OCI-LY1 (cell line): ENCODE measurements at regions not wholly inside any gene's neighbourhood (a gene's known extent, or its start where the extent isn't known, plus 50 kb on each side); places are given as distances from the start of the nearest gene placed in this dataset.
"Not testable (repeated sequence)": the region's sequence is repeated elsewhere in the genome, so short reads cannot be mapped to it uniquely, and the experiment has no call there.

ENCODE experiments used
- H2AFZ ChIP-seq: fragments of 200-600 bp; sonication (generic), shearing (Covaris generic); 2 replicates; pipeline ENCODE4 v1.6.0; 2014; ENCODE audit warnings: antibody characterized with exemption, mild to moderate bottlenecking, low read length
- H3F3A ChIP-seq: fragments of 200-600 bp; sonication (generic), shearing (Covaris generic); 2 replicates; pipeline ENCODE4 v1.6.0; 2014; ENCODE audit warnings: mild to moderate bottlenecking, antibody characterized with exemption, low read length, moderate library complexity; ENCODE audit not compliant: insufficient read depth
- H3K27ac ChIP-seq: fragments of 200-600 bp; sonication (generic); 2 replicates; pipeline ENCODE4 v1.5.1; 2014; ENCODE audit warnings: low read length, mixed run types, mild to moderate bottlenecking, low read depth; ENCODE audit not compliant: poor library complexity, severe bottlenecking
- H3K27me3 ChIP-seq: fragments of 200-600 bp; sonication (generic); 2 replicates; pipeline ENCODE4 v1.6.0; 2014; ENCODE audit warnings: antibody characterized with exemption, mild to moderate bottlenecking, low read length, moderate library complexity; ENCODE audit not compliant: insufficient read depth
- H3K36me3 ChIP-seq: fragments of 200-600 bp; sonication (generic); 2 replicates; pipeline ENCODE4 v1.6.1; 2014; ENCODE audit warnings: mild to moderate bottlenecking, antibody characterized with exemption, low read length, moderate library complexity, mixed read lengths; ENCODE audit not compliant: insufficient read depth
- H3K4me1 ChIP-seq: fragments of 200-600 bp; sonication (generic); 2 replicates; pipeline ENCODE4 v1.5.1; 2014; ENCODE audit warnings: mild to moderate bottlenecking, low read length, moderate library complexity; ENCODE audit not compliant: insufficient read depth, severe bottlenecking
- H3K4me2 ChIP-seq: fragments of 200-600 bp; sonication (generic), shearing (Covaris generic); 2 replicates; pipeline ENCODE4 v1.6.1; 2014; ENCODE audit warnings: low read length
- H3K4me3 ChIP-seq: fragments of 200-600 bp; sonication (generic); 2 replicates; pipeline ENCODE4 v1.5.1; 2014; ENCODE audit warnings: low read length, low read depth, mild to moderate bottlenecking, mixed read lengths; ENCODE audit not compliant: poor library complexity, severe bottlenecking
- H3K79me2 ChIP-seq: fragments of 200-600 bp; shearing (Covaris generic); 2 replicates; pipeline ENCODE4 v1.6.1; 2016; ENCODE audit warnings: mixed run types, low read length, mixed read lengths; ENCODE audit not compliant: insufficient read depth
- H3K9ac ChIP-seq: fragments of 200-600 bp; sonication (generic), shearing (Covaris generic); 2 replicates; pipeline ENCODE4 v1.6.1; 2014; ENCODE audit warnings: mild to moderate bottlenecking, low read length, mixed read lengths
- H3K9me2 ChIP-seq: fragments of 200-600 bp; sonication (generic), shearing (Covaris generic); 2 replicates; pipeline ENCODE4 v1.6.1; 2014; ENCODE audit warnings: low read depth, mild to moderate bottlenecking, low read length, mixed read lengths
- H3K9me3 ChIP-seq: fragments of 200-600 bp; shearing (Covaris generic); 2 replicates; pipeline ENCODE4 v1.6.1; 2014; ENCODE audit warnings: low read length, mixed read lengths
- H4K20me1 ChIP-seq: fragments of 200-600 bp; sonication (generic), shearing (Covaris generic); 2 replicates; pipeline ENCODE4 v1.6.0; 2016; ENCODE audit warnings: mild to moderate bottlenecking, low read length; ENCODE audit not compliant: insufficient read depth
- EZH2 ChIP-seq: fragments of 200-600 bp; sonication (generic), shearing (Covaris generic); IDR thresholded peaks from 2 replicates; pipeline ENCODE4 v1.8.0; 2017; ENCODE audit warnings: borderline replicate concordance, mixed run types, mild to moderate bottlenecking, antibody characterized with exemption, low read length, moderate library complexity, mixed read lengths
- TF ChIP-seq, protein P1 (sequence below): fragments of 200-600 bp; sonication (generic), shearing (Covaris generic); IDR thresholded peaks from 2 replicates; pipeline ENCODE4 v1.5.1; 2017; ENCODE audit warnings: mild to moderate bottlenecking, antibody characterized with exemption, low read length, moderate library complexity, mixed read lengths

DNA sequence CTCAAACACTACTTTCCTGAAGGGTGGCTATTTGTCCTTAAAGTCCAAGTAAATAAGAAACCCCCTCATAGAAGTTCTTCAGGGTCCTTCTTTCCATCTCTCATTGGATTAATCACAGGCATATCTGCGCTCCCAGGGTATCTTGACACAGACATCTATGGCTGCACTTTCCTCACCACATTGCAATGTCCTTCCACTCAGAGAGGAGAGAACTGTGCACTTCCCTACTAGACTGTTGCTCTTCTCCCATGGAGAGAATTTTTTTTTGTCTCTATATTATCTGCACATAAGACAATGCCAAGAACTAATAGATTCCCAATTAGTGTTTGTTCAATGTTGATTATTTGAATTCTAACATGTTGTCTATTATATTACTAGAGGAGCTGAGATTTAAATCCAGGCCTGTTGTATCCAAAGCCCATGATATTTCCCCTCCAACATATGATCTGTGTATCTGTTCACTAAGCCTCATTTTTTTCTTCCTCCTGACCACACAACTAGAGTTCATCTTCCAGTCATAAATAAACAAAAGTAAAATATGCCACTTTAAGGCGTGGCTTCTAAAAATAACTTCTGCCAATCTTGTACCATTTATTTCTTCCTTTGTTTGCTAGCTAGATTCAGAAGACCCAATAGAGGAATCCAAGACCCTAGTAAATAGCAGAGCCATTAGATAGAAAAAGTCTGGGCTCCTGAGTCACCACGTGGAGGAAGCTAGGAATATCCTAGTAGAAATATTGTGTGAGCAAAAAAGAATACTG is 61.5 kb upstream of the FAM241A start:
- Histone ChIP-seq H3K9me2 (no peaks in the 10 kb centered on the region), H3K79me2 (no peaks in the 10 kb centered on the region), H3K27me3 (no peaks in the 10 kb centered on the region), H3F3A (no peaks in the 10 kb centered on the region), H3K4me3 (no peak overlapping the region), H3K9ac (no peak overlapping the region), H3K36me3 (no peaks in the 10 kb centered on the region), H3K4me2 (no peak overlapping the region), H3K9me3 (no peaks in the 10 kb centered on the region), H2AFZ (no peak overlapping the region; the same call in 1 of the 2 replicates), H3K27ac (no peak overlapping the region), H3K4me1 (no peaks in the 10 kb centered on the region), H4K20me1 (no peaks in the 10 kb centered on the region)
- TF ChIP-seq, protein P1, sequence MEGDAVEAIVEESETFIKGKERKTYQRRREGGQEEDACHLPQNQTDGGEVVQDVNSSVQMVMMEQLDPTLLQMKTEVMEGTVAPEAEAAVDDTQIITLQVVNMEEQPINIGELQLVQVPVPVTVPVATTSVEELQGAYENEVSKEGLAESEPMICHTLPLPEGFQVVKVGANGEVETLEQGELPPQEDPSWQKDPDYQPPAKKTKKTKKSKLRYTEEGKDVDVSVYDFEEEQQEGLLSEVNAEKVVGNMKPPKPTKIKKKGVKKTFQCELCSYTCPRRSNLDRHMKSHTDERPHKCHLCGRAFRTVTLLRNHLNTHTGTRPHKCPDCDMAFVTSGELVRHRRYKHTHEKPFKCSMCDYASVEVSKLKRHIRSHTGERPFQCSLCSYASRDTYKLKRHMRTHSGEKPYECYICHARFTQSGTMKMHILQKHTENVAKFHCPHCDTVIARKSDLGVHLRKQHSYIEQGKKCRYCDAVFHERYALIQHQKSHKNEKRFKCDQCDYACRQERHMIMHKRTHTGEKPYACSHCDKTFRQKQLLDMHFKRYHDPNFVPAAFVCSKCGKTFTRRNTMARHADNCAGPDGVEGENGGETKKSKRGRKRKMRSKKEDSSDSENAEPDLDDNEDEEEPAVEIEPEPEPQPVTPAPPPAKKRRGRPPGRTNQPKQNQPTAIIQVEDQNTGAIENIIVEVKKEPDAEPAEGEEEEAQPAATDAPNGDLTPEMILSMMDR, result no peak
- no peak for TF ChIP-seq EZH2

DNA sequence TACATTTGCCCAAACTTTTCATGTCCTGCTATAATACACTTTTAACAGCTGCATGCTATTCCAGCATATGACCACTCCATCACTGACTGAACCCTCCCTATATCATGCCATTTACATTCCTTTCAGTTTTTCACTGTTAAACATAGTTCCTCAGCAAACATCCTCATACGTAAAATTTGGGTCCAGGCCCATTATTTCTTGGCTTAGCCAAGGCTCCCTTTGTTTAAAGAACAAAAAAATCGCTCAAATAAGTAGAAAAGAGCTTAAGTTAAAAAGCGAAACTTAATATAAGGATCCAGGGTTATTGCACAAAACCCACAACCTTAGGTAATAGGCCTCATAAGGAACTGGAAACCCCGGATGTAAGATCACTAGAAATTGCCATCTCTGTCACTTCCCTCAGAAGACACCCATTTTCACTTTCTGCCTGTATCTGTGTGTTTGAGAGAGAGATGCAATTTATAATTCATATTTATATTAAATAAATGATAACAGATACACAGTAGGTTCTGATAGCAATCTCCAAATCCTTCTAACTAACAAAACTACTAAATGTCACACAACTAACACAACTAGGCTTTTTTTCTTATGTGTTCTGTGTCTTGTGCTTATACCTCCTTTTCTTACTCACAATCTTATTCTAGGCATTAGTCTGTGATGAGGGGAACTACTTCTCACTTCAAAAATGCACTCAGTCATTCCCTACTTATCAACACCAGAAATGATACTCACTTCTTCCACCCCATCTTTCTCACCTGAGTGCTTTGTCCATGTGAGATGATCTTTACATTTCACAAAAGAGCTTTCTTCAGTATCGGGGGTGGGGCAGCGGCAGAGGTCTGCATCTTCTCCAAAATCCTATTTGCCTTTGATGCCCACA is 59.9 kb upstream of the FAM241A start:
- no peaks in the 10 kb centered on the region for H3K36me3 ChIP-seq
- no peak overlapping the region for H3K27ac ChIP-seq
- no peaks in the 10 kb centered on the region for H4K20me1 ChIP-seq
- no peak overlapping the region for H2AFZ ChIP-seq
- no peak overlapping the region for H3K4me2 ChIP-seq
- no peak overlapping the region for H3K9ac ChIP-seq
- H3K9me2 ChIP-seq, result no peaks in the 10 kb centered on the region
- TF ChIP-seq EZH2, result no peak
- TF ChIP-seq, protein P1, result no peak
- H3F3A ChIP-seq, result no peaks in the 10 kb centered on the region
- no peak overlapping the region for H3K4me3 ChIP-seq
- no peaks in the 10 kb centered on the region for H3K27me3 ChIP-seq
- H3K79me2 ChIP-seq, result no peaks in the 10 kb centered on the region
- H3K9me3 ChIP-seq, result no peaks in the 10 kb centered on the region
- H3K4me1 ChIP-seq, result no peaks in the 10 kb centered on the region

DNA sequence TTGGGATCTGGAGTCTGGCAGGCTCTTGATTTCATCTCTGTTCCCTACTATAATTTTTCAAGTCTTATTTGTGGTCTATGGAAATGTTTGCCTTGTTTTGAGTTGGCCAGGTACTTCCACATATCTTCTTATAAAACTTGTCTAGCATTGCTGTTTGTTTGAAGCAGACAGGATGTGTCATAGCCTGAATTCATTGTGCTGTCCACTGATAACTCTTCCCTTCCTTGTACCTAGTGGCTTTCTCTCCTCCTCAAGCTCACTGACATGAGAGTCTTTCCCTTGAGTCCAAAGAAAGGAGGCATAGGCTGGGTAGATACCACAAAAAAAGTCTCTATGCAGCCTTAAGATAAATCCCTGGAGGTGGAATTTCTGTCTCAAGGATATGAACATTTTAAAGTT is 59.2 kb upstream of the FAM241A start:
- H3K27me3 ChIP-seq, result no peaks in the 10 kb centered on the region
- no peak overlapping the region for H2AFZ ChIP-seq
- TF ChIP-seq EZH2, result no peak
- H3K27ac ChIP-seq, result no peak overlapping the region
- H3K79me2 ChIP-seq, result no peaks in the 10 kb centered on the region
- no peaks in the 10 kb centered on the region for H4K20me1 ChIP-seq
- no peaks in the 10 kb centered on the region for H3K36me3 ChIP-seq
- H3K4me1 ChIP-seq, result no peaks in the 10 kb centered on the region
- H3F3A ChIP-seq, result no peaks in the 10 kb centered on the region
- H3K9ac ChIP-seq, result no peak overlapping the region
- no peak overlapping the region for H3K4me3 ChIP-seq
- H3K4me2 ChIP-seq, result no peak overlapping the region
- no peaks in the 10 kb centered on the region for H3K9me2 ChIP-seq
- H3K9me3 ChIP-seq, result no peaks in the 10 kb centered on the region

DNA sequence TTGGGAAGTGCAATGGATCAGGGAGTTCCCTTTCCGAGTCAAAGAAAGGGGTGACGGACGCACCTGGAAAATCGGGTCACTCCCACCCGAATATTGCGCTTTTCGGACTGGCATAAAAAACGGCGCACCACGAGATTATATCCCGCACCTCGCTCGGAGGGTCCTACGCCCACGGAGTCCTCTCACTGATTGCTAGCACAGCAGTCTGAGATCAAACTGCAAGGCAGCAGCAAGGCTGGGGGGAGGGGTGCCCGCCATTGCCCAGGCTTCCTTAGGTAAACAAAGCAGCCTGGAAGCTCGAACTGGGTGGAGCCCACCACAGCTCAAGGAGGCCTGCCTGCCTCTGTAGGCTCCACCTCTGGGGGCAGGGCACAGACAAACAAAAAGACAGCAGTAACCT is 58.6 kb upstream of the FAM241A start:
- not testable (repeated sequence) for H3F3A ChIP-seq, H3K9me3 ChIP-seq, H3K9me2 ChIP-seq, H3K27ac ChIP-seq, H2AFZ ChIP-seq, H3K4me3 ChIP-seq, H4K20me1 ChIP-seq, H3K36me3 ChIP-seq, H3K27me3 ChIP-seq, H3K9ac ChIP-seq, H3K4me2 ChIP-seq, H3K79me2 ChIP-seq, H3K4me1 ChIP-seq

DNA sequence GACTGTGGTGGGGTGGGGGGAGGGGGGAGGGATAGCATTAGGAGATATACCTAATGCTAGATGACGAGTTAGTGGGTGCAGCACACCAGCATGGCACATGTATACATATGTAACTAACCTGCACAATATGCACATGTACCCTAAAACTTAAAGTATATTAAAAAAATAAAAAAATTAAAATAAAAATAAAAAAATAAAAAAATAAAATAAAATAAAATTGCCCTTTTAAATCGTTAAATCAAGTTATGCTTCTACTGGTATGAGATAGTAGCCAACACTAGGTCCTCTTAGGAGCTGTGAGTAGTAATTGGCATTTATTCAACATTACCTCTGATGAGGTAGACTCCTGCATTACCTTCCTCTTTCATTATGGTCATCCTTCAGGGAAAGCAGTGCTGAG is 52.9 kb upstream of the FAM241A start:
- H3K79me2 ChIP-seq, H3K9ac ChIP-seq, H2AFZ ChIP-seq, H3K4me1 ChIP-seq, H3F3A ChIP-seq, H4K20me1 ChIP-seq, H3K27ac ChIP-seq, H3K27me3 ChIP-seq, H3K9me2 ChIP-seq, H3K9me3 ChIP-seq, H3K4me3 ChIP-seq, H3K36me3 ChIP-seq, H3K4me2 ChIP-seq: not testable (repeated sequence)
